ENCODE measurements at regions not wholly inside any gene's neighbourhood (a gene's known extent, or its start where the extent isn't known, plus 50 kb on each side); places are given as distances from the start of the nearest gene placed in this dataset.

DNA sequence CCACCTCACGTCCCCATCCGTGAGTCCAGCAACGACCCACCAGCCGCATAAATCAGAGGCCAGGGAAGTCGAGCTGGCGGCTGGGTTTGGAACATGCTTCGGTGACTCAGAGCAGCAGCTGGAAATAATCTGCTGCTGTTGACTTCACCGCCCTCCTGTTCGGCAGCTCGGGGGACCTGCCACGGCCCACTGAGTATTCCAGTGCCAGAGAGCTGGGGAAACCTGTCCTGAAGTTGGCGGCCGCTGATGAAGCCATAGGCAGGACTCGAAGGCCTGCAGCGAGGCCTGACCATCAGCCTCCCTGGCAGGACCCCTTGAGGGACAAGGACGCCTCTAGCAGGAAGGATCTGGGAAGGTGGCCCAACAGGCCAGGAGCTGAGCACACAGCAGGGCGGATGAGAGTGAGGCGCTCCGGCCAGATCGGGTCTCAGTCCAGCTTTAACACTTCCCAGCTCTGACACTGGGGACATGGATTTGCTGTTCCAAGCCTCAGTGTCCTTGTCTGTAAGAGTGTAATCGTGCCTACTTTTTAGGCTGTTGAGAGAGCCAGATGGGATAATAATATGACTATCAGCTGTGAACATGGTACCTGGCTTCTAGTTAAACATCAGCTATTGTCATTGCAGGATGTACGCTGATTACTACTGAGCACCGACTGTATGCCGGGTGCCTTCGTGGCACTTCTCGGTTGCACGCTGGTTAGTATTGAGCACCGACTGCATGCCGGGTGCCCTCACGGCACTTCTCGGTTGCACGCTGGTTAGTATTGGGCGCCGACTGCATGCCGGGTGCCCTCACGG is 50.4 kb upstream of the CIBAR2 start:
- TF ChIP-seq, protein P1, sequence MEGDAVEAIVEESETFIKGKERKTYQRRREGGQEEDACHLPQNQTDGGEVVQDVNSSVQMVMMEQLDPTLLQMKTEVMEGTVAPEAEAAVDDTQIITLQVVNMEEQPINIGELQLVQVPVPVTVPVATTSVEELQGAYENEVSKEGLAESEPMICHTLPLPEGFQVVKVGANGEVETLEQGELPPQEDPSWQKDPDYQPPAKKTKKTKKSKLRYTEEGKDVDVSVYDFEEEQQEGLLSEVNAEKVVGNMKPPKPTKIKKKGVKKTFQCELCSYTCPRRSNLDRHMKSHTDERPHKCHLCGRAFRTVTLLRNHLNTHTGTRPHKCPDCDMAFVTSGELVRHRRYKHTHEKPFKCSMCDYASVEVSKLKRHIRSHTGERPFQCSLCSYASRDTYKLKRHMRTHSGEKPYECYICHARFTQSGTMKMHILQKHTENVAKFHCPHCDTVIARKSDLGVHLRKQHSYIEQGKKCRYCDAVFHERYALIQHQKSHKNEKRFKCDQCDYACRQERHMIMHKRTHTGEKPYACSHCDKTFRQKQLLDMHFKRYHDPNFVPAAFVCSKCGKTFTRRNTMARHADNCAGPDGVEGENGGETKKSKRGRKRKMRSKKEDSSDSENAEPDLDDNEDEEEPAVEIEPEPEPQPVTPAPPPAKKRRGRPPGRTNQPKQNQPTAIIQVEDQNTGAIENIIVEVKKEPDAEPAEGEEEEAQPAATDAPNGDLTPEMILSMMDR (IDR thresholded peaks at IDR 0.05) = no peak
- peak; percentile 77 for DNase-seq
- Mint-ChIP-seq H3K27ac (peak overlapping the region; percentile 90), H3K4me1 (ENCODE audit: low read depth) (peaks cover 46% of the 10 kb centered on the region), H3K27me3 (ENCODE audit: insufficient read depth) (peaks cover 13% of the 10 kb centered on the region), H3K36me3 (ENCODE audit: low read depth) (no peaks in the 10 kb centered on the region), H3K9me3 (no peaks in the 10 kb centered on the region), H3K4me3 (peak overlapping the region; percentile 82)

DNA sequence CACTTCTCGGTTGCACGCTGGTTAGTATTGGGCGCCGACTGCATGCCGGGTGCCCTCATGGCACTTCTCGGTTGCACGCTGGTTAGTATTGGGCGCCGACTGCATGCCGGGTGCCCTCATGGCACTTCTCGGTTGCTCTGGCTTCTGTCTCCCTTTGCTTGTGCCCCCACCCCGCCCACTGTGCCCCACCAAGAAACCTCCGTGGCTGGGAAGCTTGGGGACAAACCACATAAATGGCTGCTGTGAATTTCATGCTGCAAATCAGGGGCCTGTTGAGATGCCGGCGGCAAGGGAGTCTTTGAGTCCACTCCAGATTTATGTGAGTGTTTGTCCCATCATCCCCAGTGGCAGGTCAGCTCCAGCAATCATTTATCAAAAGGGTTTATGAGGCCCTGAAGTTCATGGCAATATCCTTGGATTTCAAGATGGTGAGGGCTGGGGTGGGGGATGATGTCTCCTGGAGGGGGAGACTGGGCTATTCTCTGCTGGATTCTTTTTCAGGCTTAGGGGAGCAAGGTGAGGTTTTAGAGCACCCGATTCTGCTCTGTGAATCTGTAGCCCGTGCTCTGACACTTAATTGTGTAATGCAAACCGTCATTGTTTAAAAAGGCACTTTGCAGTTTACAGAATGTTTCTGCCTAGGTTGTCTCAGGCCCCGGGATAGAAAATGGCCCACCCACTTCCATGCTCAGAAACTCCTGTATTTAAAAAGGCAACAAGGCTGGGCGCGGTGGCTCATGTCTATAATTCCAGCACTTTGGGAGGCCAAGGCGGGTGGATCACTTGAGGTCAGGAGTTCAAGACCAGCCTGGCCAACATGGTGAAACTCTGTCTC is 51.2 kb upstream of the CIBAR2 start:
- H3K4me1 Mint-ChIP-seq (ENCODE audit: low read depth) = peaks cover 40% of the 10 kb centered on the region
- H3K27me3 Mint-ChIP-seq (ENCODE audit: insufficient read depth) = peaks cover 11% of the 10 kb centered on the region
- TF ChIP-seq, protein P1 (IDR thresholded peaks at IDR 0.05) = no peak
- H3K9me3 Mint-ChIP-seq = no peaks in the 10 kb centered on the region
- no peaks in the 10 kb centered on the region for H3K36me3 Mint-ChIP-seq (ENCODE audit: low read depth)
- no peak for DNase-seq
- H3K4me3 Mint-ChIP-seq = no peak overlapping the region
- H3K27ac Mint-ChIP-seq = no peak overlapping the region

DNA sequence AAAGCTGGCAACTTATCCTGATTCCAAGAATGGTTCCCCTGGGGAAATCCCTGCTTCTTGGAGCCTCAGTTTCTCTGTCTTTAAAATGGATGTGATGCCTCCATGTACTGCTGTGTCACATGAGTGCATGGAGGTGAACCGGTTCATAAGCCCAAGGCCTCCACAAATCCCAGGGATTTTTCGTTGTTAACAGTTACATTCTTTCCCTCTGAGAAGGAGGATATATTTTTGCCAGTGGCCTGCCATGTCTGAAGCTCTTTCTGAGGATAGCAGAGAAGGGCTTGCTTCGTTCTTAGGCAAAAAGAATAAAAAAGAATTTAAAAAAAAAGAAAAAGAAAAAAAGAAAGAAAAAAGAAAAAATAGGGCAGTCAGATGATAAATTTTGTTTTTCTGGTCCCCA is 52.2 kb upstream of the CIBAR2 start:
- no peak for DNase-seq
- H3K4me1 Mint-ChIP-seq (ENCODE audit: low read depth) = peaks cover 40% of the 10 kb centered on the region
- TF ChIP-seq, protein P1 (IDR thresholded peaks at IDR 0.05) = no peak
- H3K36me3 Mint-ChIP-seq (ENCODE audit: low read depth) = no peaks in the 10 kb centered on the region
- peaks cover 11% of the 10 kb centered on the region for H3K27me3 Mint-ChIP-seq (ENCODE audit: insufficient read depth)
- no peaks in the 10 kb centered on the region for H3K9me3 Mint-ChIP-seq
- no peak overlapping the region for H3K4me3 Mint-ChIP-seq
- H3K27ac Mint-ChIP-seq = no peak overlapping the region

DNA sequence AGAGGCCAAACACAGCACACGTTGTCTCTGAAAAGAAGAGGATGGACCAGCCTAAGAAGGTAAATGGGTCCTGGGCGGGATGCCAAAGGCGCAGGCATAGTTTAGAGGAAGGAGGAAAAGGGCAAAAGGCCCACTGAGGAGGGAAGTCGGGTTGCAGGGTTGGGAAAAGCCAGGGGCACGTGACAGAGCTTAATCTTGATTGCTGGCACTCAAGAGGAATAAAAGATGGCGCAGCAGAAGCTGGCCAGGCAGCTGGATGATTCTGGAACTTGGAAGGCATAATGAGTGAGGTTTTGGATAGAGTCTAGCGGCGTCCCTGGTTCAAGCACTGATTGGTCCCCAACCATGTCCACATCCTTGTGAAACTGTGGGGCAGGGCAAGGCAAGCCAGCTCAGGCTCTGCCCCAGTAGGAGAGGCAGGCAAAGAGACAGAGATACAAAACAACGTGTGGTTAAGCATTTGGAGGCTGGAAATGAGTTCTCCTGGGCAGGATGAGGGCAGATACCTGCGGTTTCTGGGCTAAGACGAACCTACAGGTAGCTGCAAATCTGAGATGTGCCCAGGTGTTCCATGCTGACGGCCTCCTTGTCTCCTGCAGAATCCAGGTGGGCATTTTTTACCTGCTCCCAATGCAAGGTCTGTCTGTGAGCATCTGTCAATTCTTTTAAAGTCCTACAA is 52.7 kb upstream of the CIBAR2 start:
- peaks cover 11% of the 10 kb centered on the region for H3K27me3 Mint-ChIP-seq (ENCODE audit: insufficient read depth)
- no peaks in the 10 kb centered on the region for H3K9me3 Mint-ChIP-seq
- no peaks in the 10 kb centered on the region for H3K36me3 Mint-ChIP-seq (ENCODE audit: low read depth)
- peaks cover 40% of the 10 kb centered on the region for H3K4me1 Mint-ChIP-seq (ENCODE audit: low read depth)
- no peak for DNase-seq
- no peak overlapping the region for H3K27ac Mint-ChIP-seq
- TF ChIP-seq, protein P1 (IDR thresholded peaks at IDR 0.05) = no peak
- H3K4me3 Mint-ChIP-seq = no peak overlapping the region

DNA sequence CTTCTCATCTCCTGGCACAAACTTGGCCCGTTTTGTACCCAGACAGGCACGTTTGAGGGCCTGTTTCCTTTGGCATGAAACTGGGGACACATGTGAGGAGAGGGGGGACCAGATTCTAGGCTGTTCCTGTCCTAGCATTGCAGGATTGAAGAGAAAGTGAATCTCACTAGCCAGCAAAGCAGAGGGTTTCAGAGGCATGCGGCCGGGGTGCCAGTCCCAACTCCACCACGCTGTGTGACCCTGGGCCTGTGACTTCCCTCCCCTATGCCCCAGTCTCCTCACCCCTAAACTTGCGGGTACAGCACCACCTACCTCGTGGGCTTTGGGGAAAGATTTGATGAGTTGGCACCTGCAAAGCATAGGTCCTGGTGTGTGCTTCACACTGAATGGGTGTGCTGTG is 53.5 kb upstream of the CIBAR2 start:
- DNase-seq = no peak
- Mint-ChIP-seq H3K4me1 (ENCODE audit: low read depth) (peaks cover 36% of the 10 kb centered on the region), H3K27me3 (ENCODE audit: insufficient read depth) (peaks cover 11% of the 10 kb centered on the region), H3K36me3 (ENCODE audit: low read depth) (no peaks in the 10 kb centered on the region), H3K9me3 (no peaks in the 10 kb centered on the region), H3K27ac (no peak overlapping the region), H3K4me3 (no peak overlapping the region)
- TF ChIP-seq, protein P1 (IDR thresholded peaks at IDR 0.05) = no peak
